Cardiac muscle cell (in vitro differentiated cells and primary cell): ENCODE measurements at regions not wholly inside any gene's neighbourhood (a gene's known extent, or its start where the extent isn't known, plus 50 kb on each side); places are given as distances from the start of the nearest gene placed in this dataset.
"Not testable (repeated sequence)": the region's sequence is repeated elsewhere in the genome, so short reads cannot be mapped to it uniquely, and the experiment has no call there.

ENCODE experiments used
- DNase-seq, 2 donors: peaks; one replicate each; pipeline versions ENCODE4 v3.0.0 to v3.0.0-alpha.2; 2010 to 2017; ENCODE audit warnings: low read depth in 1 of 2, low spot score in 1 of 2
- H3K27ac ChIP-seq: fragments of 200-600 bp; sonication (generic); 2 replicates; pipeline ENCODE4 v1.5.1; 2016
- H3K27me3 ChIP-seq: fragments of 200-600 bp; sonication (generic); 2 replicates; pipeline ENCODE4 v1.6.0; 2016; ENCODE audit warnings: control low read depth
- H3K36me3 ChIP-seq: fragments of 200-600 bp; sonication (generic); 2 replicates; pipeline ENCODE4 v1.5.1; 2016; ENCODE audit warnings: control low read depth
- H3K4me1 ChIP-seq: fragments of 200-600 bp; sonication (generic); 2 replicates; pipeline ENCODE4 v1.8.1; 2017; ENCODE audit warnings: low read depth, mild to moderate bottlenecking, mixed run types
- H3K4me3 ChIP-seq: fragments of 200-600 bp; sonication (generic); 2 replicates; pipeline ENCODE4 v1.5.1; 2016; ENCODE audit warnings: mild to moderate bottlenecking
- H3K9me3 ChIP-seq: fragments of 200-600 bp; sonication (generic); 2 replicates; pipeline ENCODE4 v1.5.1; 2017; ENCODE audit warnings: low read depth, mild to moderate bottlenecking, control low read depth
- CTCF ChIP-seq: IDR thresholded peaks from 2 replicates; pipeline ENCODE4 v1.5.1; 2012; ENCODE audit warnings: low read depth, mild to moderate bottlenecking, low read length

- no peak overlapping the region for H3K4me3 ChIP-seq
- TF ChIP-seq CTCF = no peak
- H3K27me3 ChIP-seq = no peaks in the 10 kb centered on the region
- no peaks in the 10 kb centered on the region for H3K9me3 ChIP-seq
- no peaks in the 10 kb centered on the region for H3K4me1 ChIP-seq
- no peak for DNase-seq
- H3K27ac ChIP-seq = no peak overlapping the region
- no peaks in the 10 kb centered on the region for H3K36me3 ChIP-seq
Observed at GRCh38 chr2:44063033-44063432, 67.2 kb upstream of the LRPPRC start.

GRCh38 chr2:44064281-44064680, 68.5 kb upstream of the LRPPRC start:
- H3K4me3 ChIP-seq, H3K27ac ChIP-seq, H3K9me3 ChIP-seq, H3K36me3 ChIP-seq, DNase-seq, H3K4me1 ChIP-seq, H3K27me3 ChIP-seq: not testable (repeated sequence)

GRCh38 chr2:44067012-44067790, 71.4 kb upstream of the LRPPRC start:
- not testable (repeated sequence) for H3K4me1 ChIP-seq, H3K36me3 ChIP-seq, DNase-seq, H3K9me3 ChIP-seq, H3K27ac ChIP-seq, H3K27me3 ChIP-seq, H3K4me3 ChIP-seq

GRCh38 chr2:44067791-44068181, 72.0 kb upstream of the LRPPRC start:
- not testable (repeated sequence) for H3K9me3 ChIP-seq, H3K27me3 ChIP-seq, H3K4me1 ChIP-seq, H3K36me3 ChIP-seq, H3K27ac ChIP-seq, DNase-seq, H3K4me3 ChIP-seq

GRCh38 chr2:44071454-44072046, 75.8 kb upstream of the LRPPRC start:
- no peaks in the 10 kb centered on the region for H3K36me3 ChIP-seq
- H3K4me3 ChIP-seq = no peak overlapping the region
- H3K27ac ChIP-seq = no peak overlapping the region
- H3K4me1 ChIP-seq = no peaks in the 10 kb centered on the region
- no peak for TF ChIP-seq CTCF
- no peaks in the 10 kb centered on the region for H3K9me3 ChIP-seq
- no peak for DNase-seq
- H3K27me3 ChIP-seq = no peaks in the 10 kb centered on the region

GRCh38 chr2:44073667-44074066, 77.9 kb upstream of the LRPPRC start:
- not testable (repeated sequence) for H3K4me1 ChIP-seq, H3K9me3 ChIP-seq, H3K36me3 ChIP-seq, DNase-seq, H3K4me3 ChIP-seq, H3K27ac ChIP-seq, H3K27me3 ChIP-seq

GRCh38 chr2:44074795-44075194, 79.0 kb upstream of the LRPPRC start:
- H3K27me3 ChIP-seq, H3K4me3 ChIP-seq, H3K4me1 ChIP-seq, DNase-seq, H3K27ac ChIP-seq, H3K9me3 ChIP-seq, H3K36me3 ChIP-seq: not testable (repeated sequence)

GRCh38 chr2:44075541-44075940, 79.8 kb upstream of the LRPPRC start:
- no peak overlapping the region for H3K4me3 ChIP-seq
- TF ChIP-seq CTCF = no peak
- H3K36me3 ChIP-seq = no peaks in the 10 kb centered on the region
- no peaks in the 10 kb centered on the region for H3K4me1 ChIP-seq
- DNase-seq = peak in 1 of 2 donors; percentile 54
- no peak overlapping the region for H3K27ac ChIP-seq
- H3K27me3 ChIP-seq = no peaks in the 10 kb centered on the region
- no peaks in the 10 kb centered on the region for H3K9me3 ChIP-seq
